ENCODE measurements at regions not wholly inside any gene's neighbourhood (a gene's known extent, or its start where the extent isn't known, plus 50 kb on each side); places are given as distances from the start of the nearest gene placed in this dataset.

- DNase-seq: no peak
Observed at GRCh38 chr2:144280009-144280408, 239.9 kb downstream of the ZEB2 start.

GRCh38 chr2:144279165-144279564 is 240.8 kb downstream of the ZEB2 start:
- no peak for DNase-seq

GRCh38 chr2:144277622-144278354 is 242.1 kb downstream of the ZEB2 start:
- no peak for DNase-seq

GRCh38 chr2:144275340-144275739 is 244.6 kb downstream of the ZEB2 start:
- DNase-seq: no peak

- peak; percentile 82 for DNase-seq
Observed at GRCh38 chr2:144274131-144274530, 245.8 kb downstream of the ZEB2 start.

- DNase-seq: no peak
Observed at GRCh38 chr2:144270951-144271350, 249.0 kb downstream of the ZEB2 start.

GRCh38 chr2:144268036-144268678 is 251.8 kb downstream of the ZEB2 start:
- DNase-seq: no peak

GRCh38 chr2:144267239-144267638 is 252.7 kb downstream of the ZEB2 start:
- DNase-seq: no peak

GRCh38 chr2:144265654-144266053 is 254.3 kb downstream of the ZEB2 start:
- DNase-seq: no peak

GRCh38 chr2:144261966-144262365 is 258.0 kb downstream of the ZEB2 start:
- no peak for DNase-seq

- DNase-seq: no peak
Observed at GRCh38 chr2:144261336-144261735, 258.6 kb downstream of the ZEB2 start.

GRCh38 chr2:144259332-144259731 is 260.6 kb downstream of the ZEB2 start:
- no peak for DNase-seq

- DNase-seq: no peak
Observed at GRCh38 chr2:144258154-144258553, 261.8 kb downstream of the ZEB2 start.

GRCh38 chr2:144256996-144257707 is 262.8 kb downstream of the ZEB2 start:
- DNase-seq: peak; percentile 7

GRCh38 chr2:144254342-144255235 is 265.3 kb downstream of the ZEB2 start:
- no peak for DNase-seq

- DNase-seq: no peak
Observed at GRCh38 chr2:144253743-144254142, 266.2 kb downstream of the ZEB2 start.

GRCh38 chr2:144252694-144253093 is 267.2 kb downstream of the ZEB2 start:
- DNase-seq: no peak

GRCh38 chr2:144249035-144249637 is 270.8 kb downstream of the ZEB2 start:
- no peak for DNase-seq

GRCh38 chr2:144248350-144249034 is 271.4 kb downstream of the ZEB2 start:
- no peak for DNase-seq

GRCh38 chr2:144244938-144245337 is 275.0 kb downstream of the ZEB2 start:
- no peak for DNase-seq

GRCh38 chr2:144242311-144242710 is 277.6 kb downstream of the ZEB2 start:
- DNase-seq: no peak

- DNase-seq: no peak
Observed at GRCh38 chr2:144241801-144242200, 278.1 kb downstream of the ZEB2 start.

Measured in NCI-H226 (cell line).